Femur (tissue), 1 donor: ENCODE measurements at regions not wholly inside any gene's neighbourhood (a gene's known extent, or its start where the extent isn't known, plus 50 kb on each side); places are given as distances from the start of the nearest gene placed in this dataset.

ENCODE experiments used
- DNase-seq: peaks from one replicate; pipeline ENCODE4 v3.0.0-alpha.2; 2017

- no peak for DNase-seq
Observed at GRCh38 chr2:184504252-184504651, 94.1 kb upstream of the ZNF804A start.

GRCh38 chr2:184507254-184507653 is 91.1 kb upstream of the ZNF804A start:
- no peak for DNase-seq

GRCh38 chr2:184517402-184517801 is 80.9 kb upstream of the ZNF804A start:
- DNase-seq: no peak

- DNase-seq: no peak
Observed at GRCh38 chr2:184520441-184520840, 77.9 kb upstream of the ZNF804A start.

GRCh38 chr2:184523732-184524131 is 74.6 kb upstream of the ZNF804A start:
- DNase-seq: no peak

- DNase-seq: no peak
Observed at GRCh38 chr2:184524551-184525382, 73.6 kb upstream of the ZNF804A start.

GRCh38 chr2:184527058-184527457 is 71.3 kb upstream of the ZNF804A start:
- no peak for DNase-seq

GRCh38 chr2:184528119-184528518 is 70.2 kb upstream of the ZNF804A start:
- DNase-seq: no peak

- no peak for DNase-seq
Observed at GRCh38 chr2:184530239-184530638, 68.1 kb upstream of the ZNF804A start.

- no peak for DNase-seq
Observed at GRCh38 chr2:184530959-184531358, 67.4 kb upstream of the ZNF804A start.

- DNase-seq: no peak
Observed at GRCh38 chr2:184532551-184532950, 65.8 kb upstream of the ZNF804A start.

- no peak for DNase-seq
Observed at GRCh38 chr2:184534986-184535385, 63.3 kb upstream of the ZNF804A start.

- DNase-seq: no peak
Observed at GRCh38 chr2:184540246-184540789, 58.0 kb upstream of the ZNF804A start.

GRCh38 chr2:184541591-184541990 is 56.7 kb upstream of the ZNF804A start:
- DNase-seq: no peak

GRCh38 chr2:184543832-184544231 is 54.5 kb upstream of the ZNF804A start:
- DNase-seq: no peak
